NCI-H2171 (cell line): ENCODE measurements at regions not wholly inside any gene's neighbourhood (a gene's known extent, or its start where the extent isn't known, plus 50 kb on each side); places are given as distances from the start of the nearest gene placed in this dataset.

Source experiments
- DNase-seq: peaks from one replicate; lab custom pipeline; 2025; lab: John Stamatoyannopoulos, UW

DNA sequence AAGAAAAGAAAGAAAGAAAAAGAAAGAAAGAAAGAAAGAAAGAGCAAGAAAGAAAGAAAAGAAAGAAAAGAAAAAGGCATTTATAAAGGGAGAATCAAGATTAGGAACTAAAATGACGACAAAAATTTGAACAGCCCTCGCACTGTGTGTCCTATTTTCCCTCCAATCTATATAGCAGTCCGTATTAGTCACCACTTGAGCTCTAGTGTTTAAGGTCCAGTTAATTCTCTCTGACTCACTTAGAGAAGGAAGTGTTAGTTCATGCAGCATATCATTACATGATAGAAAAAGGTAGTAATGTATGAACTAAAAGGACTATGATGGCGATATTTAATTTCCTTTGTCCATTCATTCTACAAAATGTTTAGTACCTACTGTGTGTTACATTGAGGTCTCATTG is 122.7 kb downstream of the CBLL2 start:
- no peak for DNase-seq

DNA sequence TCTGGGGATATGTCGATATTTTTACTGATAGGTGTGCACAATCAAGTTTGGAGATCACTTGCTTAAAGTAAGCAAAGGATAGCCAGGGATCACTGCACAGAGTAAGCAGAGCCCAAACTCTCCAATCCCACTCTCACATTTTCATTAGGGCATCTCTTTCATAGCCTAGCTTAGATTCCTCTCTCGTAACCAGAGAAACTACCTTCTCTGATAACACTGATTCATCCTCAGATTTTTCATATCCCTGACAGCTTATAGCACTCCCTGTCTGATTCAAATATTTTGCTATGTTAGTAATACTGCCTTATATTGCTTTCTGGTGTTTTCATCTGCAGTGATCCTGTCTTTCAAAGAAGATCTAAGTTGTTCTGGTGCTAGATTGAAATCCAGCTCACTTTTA is 123.7 kb downstream of the CBLL2 start:
- DNase-seq: no peak

DNA sequence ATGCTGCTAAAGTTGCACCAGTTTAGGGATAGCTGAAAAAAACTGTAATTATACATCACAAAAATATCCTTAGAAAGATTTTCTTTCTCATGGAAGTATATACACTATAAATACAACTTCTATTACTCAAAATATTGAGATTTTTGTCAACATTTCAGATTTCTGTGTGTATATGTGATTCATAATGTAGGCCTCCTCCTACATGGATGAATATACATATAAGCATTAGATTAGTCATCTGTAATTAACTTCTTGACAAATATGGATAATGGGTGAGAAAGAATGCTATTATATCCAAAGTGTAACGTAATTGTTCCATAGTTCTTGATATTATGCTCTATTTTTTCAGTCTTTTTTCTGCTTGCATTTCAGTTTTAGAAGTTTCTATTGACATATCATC is 124.9 kb downstream of the CBLL2 start:
- no peak for DNase-seq

DNA sequence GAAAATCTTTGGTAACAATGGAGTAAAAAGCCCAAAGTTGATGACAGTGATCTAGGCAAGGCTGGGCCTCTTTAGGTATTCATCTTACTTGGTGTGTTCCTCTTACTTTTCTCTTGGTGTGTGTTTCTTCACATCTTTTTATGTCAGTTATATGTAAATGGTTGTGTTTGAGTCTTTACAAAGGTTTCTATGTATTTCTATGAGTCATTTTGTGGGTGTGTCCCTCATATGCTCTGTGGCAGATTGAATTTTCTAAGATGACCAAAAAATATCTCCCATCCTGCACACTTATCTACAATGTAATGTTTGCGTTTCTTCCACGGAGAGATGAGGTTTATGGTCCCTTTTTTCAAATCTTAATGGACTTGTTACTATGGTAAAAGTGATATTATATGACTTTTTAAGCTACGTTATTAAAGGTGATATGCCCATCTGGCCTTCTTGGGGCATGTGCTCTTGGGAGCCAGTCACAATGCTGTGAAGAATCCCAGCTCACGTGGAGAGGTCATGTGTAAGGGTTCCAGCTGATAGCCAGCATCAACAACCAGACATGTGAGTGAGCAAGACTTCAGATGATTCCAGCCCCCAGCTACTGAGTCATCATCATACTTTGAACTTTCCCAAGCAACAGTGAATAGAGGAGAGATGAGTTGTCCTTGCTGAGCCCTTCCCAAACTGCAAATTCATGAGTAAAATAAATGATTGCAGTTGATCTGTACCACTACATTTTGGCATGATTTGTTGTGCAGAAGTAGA is 126.9 kb downstream of the CBLL2 start:
- DNase-seq: no peak

DNA sequence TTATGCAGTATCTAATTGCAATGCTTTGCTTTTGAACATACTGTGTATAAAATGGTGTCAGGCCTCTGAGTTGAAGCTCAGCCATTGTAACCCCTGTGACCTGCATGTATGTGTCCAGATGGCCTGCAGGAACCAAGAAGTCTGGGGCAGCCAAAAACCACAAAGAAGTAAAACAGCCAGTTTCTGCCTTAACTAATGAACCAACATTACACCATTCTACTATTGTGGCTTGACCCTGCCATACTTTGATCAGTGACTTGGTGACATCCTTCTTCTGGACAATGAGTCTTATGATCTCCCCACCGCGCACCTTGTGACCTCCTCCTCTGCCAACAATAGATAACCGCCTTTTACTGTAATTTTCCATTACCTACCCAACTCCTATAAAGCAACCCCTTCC is 131.6 kb downstream of the CBLL2 start:
- no peak for DNase-seq

DNA sequence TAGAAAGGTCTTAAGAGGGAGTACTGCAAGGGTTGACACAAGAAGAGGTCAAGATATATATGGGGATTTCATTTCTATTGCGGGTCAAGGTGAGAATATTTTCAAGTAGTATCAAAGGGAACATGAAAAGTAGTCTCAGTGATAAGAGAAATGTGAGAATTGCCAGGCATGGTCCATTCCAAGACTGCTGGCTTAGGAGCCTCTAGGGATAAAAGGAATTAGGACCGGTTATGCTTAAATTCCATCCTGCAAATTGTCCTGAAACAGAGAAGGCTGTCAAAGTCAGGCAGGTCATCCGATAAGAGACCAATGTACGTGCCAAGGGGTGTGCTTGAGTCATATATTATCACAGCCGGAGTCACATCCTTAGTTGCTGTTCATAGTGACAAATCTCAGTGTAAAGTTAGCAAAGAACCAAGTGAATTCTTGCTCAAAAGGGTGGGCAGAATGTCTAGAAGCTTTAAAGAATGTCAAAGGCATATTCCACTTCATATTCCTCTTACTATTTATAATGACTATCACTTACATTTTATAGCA is 133.6 kb downstream of the CBLL2 start:
- DNase-seq: no peak

DNA sequence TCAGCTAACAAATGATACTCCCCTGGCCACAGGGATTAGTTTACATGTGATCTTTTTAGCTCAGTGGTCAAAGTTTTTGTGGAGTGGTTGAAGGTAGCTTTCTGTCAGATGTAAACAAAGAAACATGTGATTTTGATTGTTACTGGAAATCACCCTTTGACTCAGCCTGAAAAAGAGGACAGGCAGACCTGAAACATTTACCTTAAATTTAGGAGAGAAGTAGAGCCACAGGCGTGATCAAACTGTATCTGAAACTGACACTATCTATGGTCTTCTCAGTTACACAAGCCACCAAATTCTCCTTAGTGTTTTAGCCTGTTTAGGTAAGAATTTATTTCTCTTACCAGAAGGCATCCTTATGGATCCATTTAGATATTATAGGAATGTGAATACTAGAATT is 136.7 kb downstream of the CBLL2 start:
- no peak for DNase-seq

DNA sequence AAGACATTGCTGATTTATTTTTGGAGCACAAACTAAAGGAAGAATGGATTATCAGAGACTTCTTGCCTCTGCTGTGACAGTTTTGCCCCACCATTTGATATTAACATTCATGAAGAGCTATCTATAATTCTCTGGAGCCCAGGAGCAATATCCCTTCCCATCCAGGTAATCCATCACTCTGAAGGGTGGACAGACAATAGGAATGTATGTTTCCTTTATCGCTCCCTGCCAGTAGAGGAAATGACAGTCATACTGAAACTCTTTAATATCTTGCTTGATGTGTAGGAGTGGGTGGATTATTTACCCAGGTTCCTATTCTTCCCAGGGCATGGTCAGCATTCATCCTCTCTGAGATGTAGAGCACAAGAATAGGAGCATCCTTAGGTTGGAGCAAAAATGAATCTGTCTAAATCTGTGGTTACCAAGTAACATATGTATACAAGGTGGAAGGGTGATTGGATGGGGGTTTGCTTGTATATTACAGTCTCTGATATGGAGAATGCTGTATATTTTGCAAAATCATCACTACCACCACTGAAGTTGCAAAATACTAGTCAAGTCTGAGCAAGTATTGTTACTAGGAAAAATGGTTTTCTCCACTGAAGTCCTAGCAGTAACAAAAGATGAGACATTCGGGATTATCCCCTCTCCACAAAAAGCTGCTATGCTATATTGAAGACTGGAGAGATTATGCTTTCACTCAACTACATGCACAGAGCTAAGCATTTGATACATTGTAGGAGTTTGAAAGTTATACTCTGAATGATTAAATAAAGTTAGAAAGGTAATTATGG is 151.6 kb downstream of the CBLL2 start:
- no peak for DNase-seq

DNA sequence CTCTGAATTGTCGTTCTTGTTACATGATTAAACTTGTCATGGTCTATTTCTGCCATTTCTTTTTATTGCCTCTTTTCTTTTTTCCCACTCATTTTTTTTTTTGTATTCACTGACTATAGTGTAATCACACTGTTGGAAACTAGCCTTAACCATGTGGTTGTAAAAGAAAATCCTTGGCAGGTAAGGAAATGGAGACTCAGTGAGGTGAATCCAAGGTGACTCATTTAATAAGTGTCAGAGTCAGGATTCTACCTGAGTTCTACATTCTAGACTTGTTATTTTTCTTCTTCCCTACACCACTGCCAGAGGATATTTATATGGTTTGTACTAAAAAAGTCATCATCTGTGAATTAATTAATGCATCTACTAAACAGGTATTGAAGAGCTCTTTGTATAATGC is 152.2 kb downstream of the CBLL2 start:
- no peak for DNase-seq

DNA sequence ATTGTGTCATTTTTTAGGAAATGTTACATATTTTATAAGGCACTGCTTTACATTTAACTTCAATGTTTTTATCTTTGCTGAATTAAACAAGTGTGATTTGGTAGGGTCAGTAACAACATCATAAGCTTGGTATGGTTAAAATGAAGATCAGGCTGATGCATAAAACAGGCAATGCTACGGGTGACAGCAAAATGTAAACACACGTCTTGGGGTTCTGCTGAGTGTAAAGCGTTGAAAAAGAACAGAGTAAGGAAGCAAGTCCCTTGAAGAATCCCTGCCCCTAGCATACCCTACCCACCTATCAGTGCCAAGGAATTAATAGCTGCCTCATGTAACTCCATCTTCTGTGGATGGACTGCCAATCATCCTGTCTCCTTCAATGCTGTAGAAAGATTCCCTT is 157.0 kb downstream of the CBLL2 start:
- no peak for DNase-seq

DNA sequence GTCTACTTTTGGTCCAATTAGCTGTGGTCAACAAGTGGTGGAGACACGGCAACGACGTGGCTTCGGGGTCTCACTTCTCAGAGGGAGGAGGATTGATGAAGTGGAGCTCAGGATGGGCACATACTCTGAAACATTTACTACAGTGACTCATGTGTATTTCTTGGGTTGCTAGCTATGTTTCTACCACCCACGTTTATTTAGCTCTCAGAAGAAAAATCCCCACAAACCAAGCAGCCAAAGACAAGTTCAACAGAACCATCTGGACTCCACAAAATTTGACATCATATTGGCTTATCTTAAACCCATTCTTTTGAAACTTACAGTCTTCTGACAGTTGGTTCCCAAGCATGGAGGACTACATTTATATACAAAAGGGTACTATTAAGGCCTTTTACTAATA is 158.0 kb downstream of the CBLL2 start:
- no peak for DNase-seq

DNA sequence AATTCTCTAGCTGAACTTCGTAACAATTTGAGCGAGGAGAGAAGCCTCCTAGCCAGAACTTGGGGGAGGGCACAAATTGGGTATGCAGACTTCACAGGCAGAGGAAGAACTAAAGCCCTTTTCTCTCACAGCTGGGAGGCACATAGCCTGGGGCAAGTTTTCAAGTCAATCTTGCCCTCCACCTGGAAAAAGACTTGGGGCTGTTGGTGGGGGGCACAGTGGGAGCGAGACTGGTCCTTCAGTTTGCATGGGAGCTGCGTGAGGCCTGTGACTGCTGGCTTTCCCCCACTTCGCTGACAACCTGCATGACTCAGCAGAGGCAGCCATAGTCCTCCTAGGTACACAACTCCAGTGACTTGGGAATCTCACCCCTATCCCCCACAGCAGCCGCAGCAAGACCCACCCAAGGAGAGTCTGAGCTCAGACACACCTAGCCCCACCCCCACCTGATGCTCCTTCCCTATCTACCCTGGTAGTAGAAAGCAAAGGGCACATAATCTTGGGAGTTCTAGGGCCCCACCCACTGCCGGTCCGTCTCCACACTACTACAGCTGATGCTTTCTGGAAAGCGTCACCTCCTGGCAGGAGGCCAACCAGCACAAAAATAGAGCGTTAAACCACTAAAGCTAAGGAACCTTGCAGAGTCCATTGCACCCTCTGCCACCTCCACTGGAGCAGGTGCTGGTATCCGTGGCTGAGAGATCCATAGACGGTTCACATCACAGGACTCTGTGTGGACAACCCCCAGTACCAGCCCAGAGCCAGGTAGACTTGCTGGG is 160.8 kb downstream of the CBLL2 start:
- DNase-seq: no peak

DNA sequence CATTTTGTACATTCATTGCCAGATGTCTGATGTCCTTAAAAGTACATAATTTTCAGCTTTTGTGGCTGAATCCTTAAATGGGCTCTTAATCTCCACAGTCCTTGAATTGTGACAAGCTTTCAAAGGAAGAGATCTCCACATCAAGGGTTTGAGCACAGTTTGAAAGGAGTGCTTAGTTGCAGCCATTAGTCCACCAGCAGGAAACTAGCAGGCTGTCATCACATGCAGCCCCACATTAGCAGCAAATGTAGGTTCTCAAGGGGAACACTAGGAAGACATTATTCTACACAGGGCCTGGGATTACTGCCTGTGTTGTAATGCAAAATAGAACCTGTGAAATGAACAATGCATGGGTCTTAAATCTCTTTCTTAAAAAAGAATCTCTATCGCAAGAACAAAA is 173.2 kb downstream of the CBLL2 start:
- no peak for DNase-seq

DNA sequence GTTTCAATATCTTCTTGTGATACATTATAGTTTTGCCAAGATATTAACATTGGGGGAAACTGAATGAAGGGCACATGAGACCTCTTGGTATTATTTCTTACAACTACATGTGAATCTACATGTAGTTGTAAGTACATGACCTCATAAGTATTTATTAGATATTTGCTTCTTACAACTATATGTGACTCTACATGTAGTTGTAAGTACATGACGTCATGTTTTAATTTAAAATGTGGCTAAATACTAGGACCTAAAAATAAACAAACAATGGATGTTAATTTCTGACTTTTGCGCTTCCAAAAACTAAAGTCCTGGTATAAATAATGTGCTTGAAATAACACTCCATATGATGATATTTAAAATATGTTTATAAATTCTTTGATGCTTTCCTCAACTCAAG is 190.2 kb downstream of the CBLL2 start:
- DNase-seq: no peak

DNA sequence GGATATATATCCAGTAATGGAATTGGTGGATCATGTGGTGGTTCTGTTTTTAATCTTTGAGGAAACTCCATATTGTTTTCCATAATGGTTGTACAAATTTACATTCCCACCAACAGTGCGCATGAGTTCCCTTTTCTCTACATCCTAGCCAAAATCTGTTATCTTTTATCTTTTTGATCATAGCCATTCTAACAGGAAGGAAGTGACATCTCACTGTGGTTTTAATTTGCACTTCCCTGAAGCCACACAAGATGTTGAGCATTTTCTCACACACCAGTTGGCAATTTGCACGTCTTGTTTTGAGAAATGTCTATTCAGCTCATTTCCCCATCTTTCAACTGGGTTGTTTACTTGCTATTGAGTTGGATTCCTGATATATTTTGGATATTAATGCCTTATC is 194.9 kb downstream of the CBLL2 start:
- DNase-seq: no peak

DNA sequence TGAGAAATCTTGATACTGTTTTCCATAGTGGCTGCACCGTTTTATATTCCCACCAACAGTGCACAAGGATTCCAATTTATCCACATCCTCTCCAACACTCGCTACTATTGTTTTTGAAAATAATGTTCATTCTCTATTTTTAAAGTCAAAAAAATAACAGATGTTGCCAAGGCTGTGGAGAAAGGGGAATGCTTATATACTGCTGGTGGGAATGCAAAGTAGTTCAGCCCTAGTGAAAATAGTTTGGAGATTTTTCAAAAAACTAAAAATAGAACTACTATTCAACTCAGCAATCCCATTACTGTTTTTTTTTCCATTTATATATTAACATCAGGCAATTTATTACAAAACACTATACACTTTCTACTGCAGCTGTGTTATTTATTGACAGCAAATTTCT is 208.7 kb downstream of the CBLL2 start:
- no peak for DNase-seq

DNA sequence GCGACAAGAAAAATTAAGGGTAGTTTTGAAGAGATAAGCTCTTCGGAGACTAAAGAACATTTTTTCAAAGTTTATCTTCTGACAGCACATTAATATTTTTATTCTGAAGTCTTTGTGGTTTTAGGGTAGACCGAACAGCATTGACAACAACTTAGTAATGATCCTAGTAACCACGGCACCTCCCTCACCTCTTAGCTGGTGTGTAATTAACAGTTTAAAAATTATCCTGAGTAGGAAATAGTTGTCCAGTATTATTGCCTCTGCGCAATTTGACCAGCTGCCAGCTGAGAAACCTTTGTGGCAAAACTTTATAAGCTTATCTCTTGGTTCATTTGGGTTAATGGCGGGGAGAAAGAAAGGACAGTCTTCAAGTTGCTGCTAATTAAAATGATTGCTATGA is 213.6 kb downstream of the CBLL2 start:
- no peak for DNase-seq

DNA sequence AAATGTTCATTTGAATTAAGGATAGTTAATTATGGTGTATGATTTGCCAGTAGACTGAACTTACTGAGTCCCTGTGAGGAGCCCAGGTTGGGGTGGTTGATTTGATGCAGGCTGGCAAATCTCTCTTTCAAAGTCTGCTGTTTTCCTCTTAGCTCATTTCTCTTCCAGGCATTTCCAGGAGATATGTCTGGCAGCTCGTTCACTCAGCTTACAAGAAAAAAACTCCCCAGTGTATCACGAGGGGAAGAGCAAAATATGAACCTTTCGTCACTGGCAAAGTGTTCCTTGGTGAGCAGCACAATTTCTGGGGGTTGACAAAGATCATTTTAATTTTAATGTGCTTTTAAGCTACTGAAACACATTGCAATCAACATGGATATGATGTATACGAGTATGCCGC is 244.2 kb downstream of the CBLL2 start:
- DNase-seq: no peak

DNA sequence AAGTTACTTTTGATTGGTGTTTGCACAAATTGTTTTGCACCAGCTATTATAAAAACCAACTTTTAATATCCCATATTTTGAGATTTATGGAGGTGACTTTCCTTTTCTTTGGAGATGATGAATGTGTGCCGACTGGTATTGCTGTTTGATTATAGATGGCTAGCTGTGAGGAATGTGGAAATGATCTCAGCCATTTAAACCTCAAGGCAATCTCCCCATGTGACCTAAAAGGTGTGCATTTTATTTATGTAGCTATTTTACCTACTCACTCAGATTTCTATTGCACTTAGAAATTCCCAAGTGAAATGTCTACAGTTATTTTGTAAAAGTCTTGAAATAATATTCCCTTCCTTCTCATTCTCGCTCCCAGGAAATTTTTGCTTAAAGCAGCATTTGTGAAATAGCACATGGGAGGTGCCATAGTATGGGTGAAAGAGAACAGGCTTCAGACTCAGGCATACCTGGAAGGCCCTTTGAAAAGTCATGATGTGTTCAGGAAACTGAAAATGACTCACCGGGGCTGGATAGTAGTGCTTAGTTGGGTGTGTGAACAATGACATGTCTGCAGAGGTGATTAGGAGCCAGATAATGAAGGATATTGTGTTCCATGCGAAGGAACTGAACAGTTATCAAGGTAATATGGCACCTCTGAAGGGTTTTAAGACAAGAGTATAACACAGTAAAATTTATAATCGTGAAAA is 247.6 kb downstream of the CBLL2 start:
- DNase-seq: no peak

DNA sequence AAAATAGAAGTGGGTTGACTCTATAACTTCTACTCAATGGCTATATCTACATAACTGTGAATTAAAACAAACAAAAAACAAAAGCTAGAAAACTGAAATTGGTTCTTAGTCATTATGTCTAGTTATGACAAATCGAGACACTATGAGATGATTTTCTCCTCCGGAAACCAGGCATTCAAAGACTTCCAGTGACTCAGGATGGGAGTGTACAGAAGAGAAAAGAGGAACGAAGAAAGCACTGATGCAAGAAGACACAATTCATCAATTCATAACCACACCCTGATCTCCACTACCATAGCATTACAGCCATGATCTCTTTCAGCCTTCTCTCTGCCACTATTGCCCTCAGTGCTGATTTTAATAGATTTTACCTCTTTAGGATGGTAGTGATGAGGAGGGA is 253.6 kb downstream of the CBLL2 start:
- no peak for DNase-seq

DNA sequence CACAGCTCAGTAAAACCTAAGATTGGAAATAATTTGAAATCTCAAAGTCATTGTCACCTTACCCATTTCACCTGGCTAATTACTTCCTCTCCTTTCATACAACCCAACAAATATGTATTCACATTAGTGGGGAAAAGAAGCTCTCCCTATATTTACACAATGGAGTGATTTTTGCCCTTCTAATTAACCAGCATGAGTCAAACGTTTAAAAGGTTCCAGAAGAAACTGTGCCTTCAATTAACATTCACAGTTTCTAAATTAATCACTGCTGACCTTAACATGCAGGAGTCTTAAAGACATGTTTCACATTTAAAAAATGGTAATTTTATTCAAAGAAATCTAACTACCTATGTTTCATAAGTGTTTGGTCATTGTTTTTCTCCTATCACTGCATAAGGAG is 254.6 kb downstream of the CBLL2 start:
- DNase-seq: no peak

DNA sequence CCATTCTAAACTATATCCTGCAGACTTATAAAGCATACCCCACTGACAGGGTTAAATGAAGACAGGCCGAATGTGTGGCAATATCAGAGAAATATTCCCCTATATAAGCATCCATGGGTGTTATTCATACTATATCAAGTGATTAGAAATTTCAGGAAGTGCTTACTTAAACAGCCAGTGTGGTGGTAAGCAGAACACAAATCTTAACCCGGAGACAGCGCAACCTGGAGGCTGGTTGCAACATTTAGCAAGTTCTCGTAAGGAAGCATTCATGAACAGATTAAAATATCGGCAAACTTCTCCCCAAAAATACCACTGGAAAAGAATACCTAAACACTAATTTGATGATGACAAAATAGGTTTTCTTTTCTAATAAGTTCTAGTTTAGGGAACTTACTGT is 261.2 kb downstream of the CBLL2 start:
- DNase-seq: no peak
